PC-3 (cell line): ENCODE measurements at regions not wholly inside any gene's neighbourhood (a gene's known extent, or its start where the extent isn't known, plus 50 kb on each side); places are given as distances from the start of the nearest gene placed in this dataset.

Source experiments
- ATAC-seq: fragments of 200-7000 bp; cut with Tn5 transposase; 2 replicates; pipeline ENCODE4 v1.9.1; 2020; ENCODE audit warnings: mild to moderate bottlenecking, moderate library complexity
- BruUV-seq: library from RNA; stranded (reverse); fragments of 400-500 nt; replicated peaks from 2 replicates; lab custom pipeline; 2021; lab: Mats Ljungman, UMichigan
- CTCF ChIA-PET: fragments of 300-600 bp; sonication (Branson Sonifier 250); formaldehyde crosslinking; loops from one replicate; lab custom pipeline; 2022; ENCODE audit warnings: antibody characterized with exemption; lab: Charles Lee
- POLR2A ChIA-PET: fragments of 300-600 bp; sonication (Branson Sonifier 250); formaldehyde crosslinking; loops from one replicate; lab custom pipeline; 2022; ENCODE audit warnings: antibody characterized with exemption; ENCODE audit not compliant: unreplicated experiment; lab: Charles Lee
- DNase-seq: peaks from one replicate; pipeline ENCODE4 v3.0.0-alpha.2; 2015
- H2AFZ ChIP-seq: fragments of 300-600 bp; sonication (generic); 2 replicates; pipeline ENCODE4 v1.6.0; 2016; ENCODE audit warnings: antibody characterized with exemption, low read length
- H3F3A ChIP-seq: fragments of 300-600 bp; sonication (generic); one replicate; pipeline ENCODE4 v1.6.0; 2017; ENCODE audit warnings: antibody characterized with exemption, low read length, control low read depth, mild to moderate bottlenecking; ENCODE audit not compliant: unreplicated experiment
- H3K27ac ChIP-seq: fragments of 300-600 bp; sonication (generic); 2 replicates; pipeline ENCODE4 v1.5.1; 2016; ENCODE audit warnings: mild to moderate bottlenecking, low read length
- H3K27me3 ChIP-seq: fragments of 300-600 bp; sonication (generic); 2 replicates; pipeline ENCODE4 v1.6.1; 2016; ENCODE audit warnings: low read length, mixed read lengths
- H3K36me3 ChIP-seq: fragments of 300-600 bp; sonication (generic); 2 replicates; pipeline ENCODE4 v1.6.1; 2016; ENCODE audit warnings: low read depth, mixed run types, low read length, mixed read lengths
- H3K4me1 ChIP-seq: fragments of 300-600 bp; sonication (generic); 2 replicates; pipeline ENCODE4 v1.5.1; 2016; ENCODE audit warnings: low read length; ENCODE audit not compliant: insufficient read depth
- H3K4me2 ChIP-seq: fragments of 300-600 bp; sonication (generic); 2 replicates; pipeline ENCODE4 v1.6.0; 2016; ENCODE audit warnings: low read length
- H3K4me3 ChIP-seq: fragments of 300-600 bp; sonication (generic); 2 replicates; pipeline ENCODE4 v1.5.1; 2016; ENCODE audit warnings: mild to moderate bottlenecking, low read length, mixed read lengths
- H3K79me2 ChIP-seq: fragments of 300-600 bp; sonication (generic); 2 replicates; pipeline ENCODE4 v1.6.1; 2017; ENCODE audit warnings: low read length, mixed read lengths
- H3K9ac ChIP-seq: fragments of 300-600 bp; sonication (generic); 2 replicates; pipeline ENCODE4 v1.6.0; 2016; ENCODE audit warnings: mild to moderate bottlenecking, low read length
- H3K9me2 ChIP-seq: fragments of 300-600 bp; sonication (generic); replicated peaks from 2 replicates; pipeline ENCODE4 v1.6.1; 2016; ENCODE audit warnings: mixed run types, low read length, mixed read lengths
- H3K9me3 ChIP-seq: fragments of 300-600 bp; sonication (generic); 2 replicates; pipeline ENCODE4 v1.6.1; 2016; ENCODE audit warnings: low read length, mixed read lengths
- H4K20me1 ChIP-seq: fragments of 300-600 bp; sonication (generic); 2 replicates; pipeline ENCODE4 v1.6.1; 2016; ENCODE audit warnings: low read length, mixed read lengths
- CTCF ChIP-seq: fragments of 300-600 bp; sonication (generic); conservative IDR thresholded peaks from 2 replicates; pipeline ENCODE4 v1.5.1; 2017; ENCODE audit warnings: antibody characterized with exemption, low read depth, mild to moderate bottlenecking, low read length
- EZH2 ChIP-seq: fragments of 300-600 bp; sonication (generic); IDR thresholded peaks from one replicate; pipeline ENCODE4 v1.6.1; 2017; ENCODE audit warnings: antibody characterized with exemption, mild to moderate bottlenecking, low read length; ENCODE audit not compliant: unreplicated experiment
- EZH2phosphoT487 ChIP-seq: fragments of 300-600 bp; sonication (generic); IDR thresholded peaks from 2 replicates; pipeline ENCODE4 v1.6.1; 2018; ENCODE audit warnings: mild to moderate bottlenecking, antibody characterized with exemption, low read length, borderline replicate concordance
- intact Hi-C: fragments of 100-400 bp; cut with micrococcal nuclease; formaldehyde crosslinking; loops from 2 replicates; pipeline ENCODE4 v1.9.0; 2023

DNA sequence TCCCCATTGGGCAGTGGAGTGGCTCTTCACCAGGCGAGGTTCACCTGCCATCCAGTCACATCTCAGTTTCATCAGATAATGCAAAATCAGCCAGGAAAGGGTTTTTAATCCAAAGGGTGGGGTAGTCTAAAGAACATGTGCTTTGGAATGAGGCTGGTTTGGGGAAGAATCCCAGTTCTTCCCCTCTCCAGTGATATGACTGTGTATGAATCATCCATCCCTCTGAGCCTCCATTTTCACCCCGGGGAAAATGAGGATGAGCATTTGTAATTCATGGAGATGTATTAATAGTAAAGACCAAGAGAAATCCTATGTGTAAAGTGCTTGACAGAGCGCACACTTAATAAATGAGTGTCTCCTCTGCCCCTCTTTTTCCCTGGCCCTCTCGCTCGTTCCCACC lies 215.1 kb upstream of the FGGY start:
- no peak for DNase-seq
- Histone ChIP-seq H3K9ac (no peak overlapping the region), H2AFZ (no peak overlapping the region), H3K9me2 (0 out of 2 replicates have a peak, but pooled peaks cover 3% of the 10 kb centered on the region), H3K79me2 (no peaks in the 10 kb centered on the region), H3K4me2 (no peak overlapping the region), H3F3A (no peaks in the 10 kb centered on the region), H3K27me3 (no peaks in the 10 kb centered on the region), H3K36me3 (no peaks in the 10 kb centered on the region), H4K20me1 (no peaks in the 10 kb centered on the region), H3K9me3 (no peaks in the 10 kb centered on the region), H3K27ac (no peak overlapping the region), H3K4me1 (no peaks in the 10 kb centered on the region; the same call in 1 of the 2 replicates), H3K4me3 (no peak overlapping the region)
- ATAC-seq, result no peak
- POLR2A ChIA-PET, result no interaction called here
- intact Hi-C loops, result no loop called here
- BruUV-seq, result no TSS peak
- CTCF ChIA-PET, result no interaction called here
- no peak for TF ChIP-seq EZH2
- no peak for TF ChIP-seq CTCF
- TF ChIP-seq EZH2phosphoT487, result no peak

- Histone ChIP-seq H3K9me3 (no peaks in the 10 kb centered on the region), H3K9me2 (0 out of 2 replicates have a peak, but pooled peaks cover 3% of the 10 kb centered on the region), H3K36me3 (no peaks in the 10 kb centered on the region), H3K27me3 (no peaks in the 10 kb centered on the region), H2AFZ (0 out of 2 replicates have a peak overlapping the region, but pooled peaks have one; percentile 9), H3K27ac (no peak overlapping the region), H4K20me1 (no peaks in the 10 kb centered on the region), H3K4me2 (no peak overlapping the region), H3K9ac (no peak overlapping the region), H3K4me1 (no peaks in the 10 kb centered on the region; the same call in 1 of the 2 replicates), H3K79me2 (no peaks in the 10 kb centered on the region), H3K4me3 (no peak overlapping the region), H3F3A (no peaks in the 10 kb centered on the region)
- DNase-seq (peak; percentile 10), ATAC-seq (no peak; the same call in 1 of the 2 replicates)
- CTCF ChIA-PET, result no interaction called here
- intact Hi-C loops, result no loop called here
- no TSS peak for BruUV-seq
- POLR2A ChIA-PET, result no interaction called here
- TF ChIP-seq EZH2phosphoT487 (no peak), CTCF (no peak), EZH2 (no peak)
These were observed 212.7 kb upstream of the FGGY start for GRCh38 chr1:59083946-59084865.

GRCh38 chr1:59085101-59085500 lies 211.8 kb upstream of the FGGY start:
- DNase-seq (no peak), ATAC-seq (no peak)
- no peaks in the 10 kb centered on the region; the same call in 1 of the 2 replicates for H3K4me1 ChIP-seq
- intact Hi-C loops, result no loop called here
- no TSS peak for BruUV-seq
- POLR2A ChIA-PET, result no interaction called here
- H3K4me2 ChIP-seq, result no peak overlapping the region
- no peaks in the 10 kb centered on the region for H3K36me3 ChIP-seq
- no peaks in the 10 kb centered on the region for H3F3A ChIP-seq
- no peak overlapping the region for H3K27ac ChIP-seq
- no peak overlapping the region for H2AFZ ChIP-seq
- H3K27me3 ChIP-seq, result no peaks in the 10 kb centered on the region
- H4K20me1 ChIP-seq, result no peaks in the 10 kb centered on the region
- CTCF ChIA-PET, result no interaction called here
- no peak overlapping the region for H3K9ac ChIP-seq
- TF ChIP-seq EZH2 (no peak), EZH2phosphoT487 (no peak), CTCF (no peak)
- H3K9me2 ChIP-seq, result 0 out of 2 replicates have a peak, but pooled peaks cover 3% of the 10 kb centered on the region
- no peaks in the 10 kb centered on the region for H3K9me3 ChIP-seq
- no peak overlapping the region for H3K4me3 ChIP-seq
- H3K79me2 ChIP-seq, result no peaks in the 10 kb centered on the region
